Thyroid gland (tissue), 4 donors: ENCODE measurements at regions not wholly inside any gene's neighbourhood (a gene's known extent, or its start where the extent isn't known, plus 50 kb on each side); places are given as distances from the start of the nearest gene placed in this dataset.

ENCODE experiments used
- POLR2A ChIP-seq, 2 donors: fragments of 450-650 bp; IDR thresholded peaks; one replicate each; pipeline ENCODE4 v1.6.1; 2017; ENCODE audit warnings: antibody characterized with exemption in 2 of 2, mild to moderate bottlenecking in 2 of 2, moderate library complexity in 1 of 2
- TF ChIP-seq, protein P1 (sequence below), 6 experiments: fragments of 200-600 bp in 3 of 6; fragments of 450-650 bp in 3 of 6; sonication (generic) in 3 of 6; IDR thresholded peaks; one replicate each; pipeline ENCODE4 v1.5.1; 2016 to 2019; ENCODE audit warnings: antibody characterized with exemption in 6 of 6, mild to moderate bottlenecking in 2 of 6, inconsistent platforms in 1 of 6, moderate library complexity in 1 of 6

- no peak for TF ChIP-seq POLR2A (IDR thresholded peaks at IDR 0.05)
- TF ChIP-seq, protein P1, sequence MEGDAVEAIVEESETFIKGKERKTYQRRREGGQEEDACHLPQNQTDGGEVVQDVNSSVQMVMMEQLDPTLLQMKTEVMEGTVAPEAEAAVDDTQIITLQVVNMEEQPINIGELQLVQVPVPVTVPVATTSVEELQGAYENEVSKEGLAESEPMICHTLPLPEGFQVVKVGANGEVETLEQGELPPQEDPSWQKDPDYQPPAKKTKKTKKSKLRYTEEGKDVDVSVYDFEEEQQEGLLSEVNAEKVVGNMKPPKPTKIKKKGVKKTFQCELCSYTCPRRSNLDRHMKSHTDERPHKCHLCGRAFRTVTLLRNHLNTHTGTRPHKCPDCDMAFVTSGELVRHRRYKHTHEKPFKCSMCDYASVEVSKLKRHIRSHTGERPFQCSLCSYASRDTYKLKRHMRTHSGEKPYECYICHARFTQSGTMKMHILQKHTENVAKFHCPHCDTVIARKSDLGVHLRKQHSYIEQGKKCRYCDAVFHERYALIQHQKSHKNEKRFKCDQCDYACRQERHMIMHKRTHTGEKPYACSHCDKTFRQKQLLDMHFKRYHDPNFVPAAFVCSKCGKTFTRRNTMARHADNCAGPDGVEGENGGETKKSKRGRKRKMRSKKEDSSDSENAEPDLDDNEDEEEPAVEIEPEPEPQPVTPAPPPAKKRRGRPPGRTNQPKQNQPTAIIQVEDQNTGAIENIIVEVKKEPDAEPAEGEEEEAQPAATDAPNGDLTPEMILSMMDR (IDR thresholded peaks at IDR 0.05), result no peak
These were observed 373.3 kb upstream of the DIAPH2 start for GRCh38 chrX:96311366-96311765.
